GM13977 (cell line): ENCODE measurements at regions not wholly inside any gene's neighbourhood (a gene's known extent, or its start where the extent isn't known, plus 50 kb on each side); places are given as distances from the start of the nearest gene placed in this dataset.

ENCODE experiments used
- DNase-seq: peaks from one replicate; pipeline ENCODE4 v3.0.0; 2012; ENCODE audit warnings: low spot score
- CTCF ChIP-seq: IDR thresholded peaks from 2 replicates; pipeline ENCODE4 v1.5.1; 2012; ENCODE audit warnings: mild to moderate bottlenecking, control low read depth; ENCODE audit not compliant: insufficient read depth; ENCODE audit errors: extremely low read depth, missing control alignments
- in situ Hi-C: fragments of 300-500 bp; cut with MboI; formaldehyde crosslinking; loops from one replicate; pipeline ENCODE4 v1.12.0; 2022; ENCODE audit warnings: low sequenced_read_pairs, low pct_unique_long_range_greater_than_20kb, mixed read lengths, inconsistent platforms; ENCODE audit not compliant: unreplicated experiment

DNA sequence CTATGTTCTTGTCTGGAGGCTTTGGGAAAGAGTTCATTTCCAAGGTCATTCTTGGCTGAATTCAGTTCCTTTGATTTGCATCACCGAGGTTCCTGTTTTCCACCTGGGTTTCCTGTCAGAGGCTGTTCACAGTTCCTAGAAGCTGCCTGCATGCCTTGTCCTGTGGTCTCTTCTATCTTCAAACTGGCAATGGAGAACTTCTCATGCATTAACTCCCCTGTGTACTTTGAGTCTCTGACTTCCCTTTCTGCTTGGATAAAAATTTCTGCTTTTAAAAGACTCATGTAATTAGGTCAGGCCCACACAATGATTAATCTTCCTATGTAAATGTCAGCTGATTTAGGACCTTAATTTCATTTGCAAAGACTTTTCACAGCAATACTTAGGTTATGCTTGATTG, 499.3 kb upstream of the FANCL start:
- in situ Hi-C loops, result no loop called here
- no peak for DNase-seq
- TF ChIP-seq CTCF, result no peak

DNA sequence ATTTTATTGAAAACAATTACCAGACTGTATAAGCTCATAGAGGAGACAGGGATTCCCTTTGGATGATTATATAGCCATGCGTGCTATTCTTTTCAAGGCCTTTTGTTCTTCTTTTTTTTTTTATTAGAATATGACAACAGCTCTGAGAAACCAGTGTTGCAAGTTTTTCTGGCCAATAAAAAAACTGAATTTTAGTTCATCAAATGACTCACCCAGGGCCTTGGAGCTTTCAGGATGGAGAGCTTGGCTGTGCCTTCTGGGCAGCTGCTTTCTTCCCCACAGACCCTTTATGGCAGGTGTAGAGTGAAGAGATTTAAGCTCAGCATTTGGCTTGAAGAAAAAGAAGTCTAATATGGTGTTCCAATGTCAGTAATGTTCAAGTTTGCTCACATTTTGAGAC, 497.9 kb upstream of the FANCL start:
- no peak for DNase-seq
- in situ Hi-C loops, result no loop called here

DNA sequence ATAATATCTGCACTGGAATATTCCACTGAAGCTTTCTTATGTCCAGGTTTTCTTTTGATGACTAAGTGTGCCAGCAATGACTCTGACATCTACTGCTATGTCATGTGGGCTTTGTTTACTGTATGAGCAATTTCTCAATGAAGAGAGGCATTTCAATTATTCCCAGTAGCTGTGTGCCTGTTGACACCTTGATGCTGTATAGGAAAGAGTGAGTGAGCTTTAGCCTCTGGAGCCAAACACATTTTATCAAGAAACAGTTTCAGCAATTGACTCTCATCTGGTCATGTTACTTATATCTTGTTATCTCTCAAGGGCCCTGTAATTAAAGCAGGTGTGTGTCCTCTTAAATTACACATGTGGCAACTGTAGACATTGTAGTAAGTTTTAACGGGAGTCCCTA, 493.2 kb upstream of the FANCL start:
- no peak for TF ChIP-seq CTCF
- in situ Hi-C loops, result no loop called here
- DNase-seq, result no peak

More for the DNA sequence above, 497.9 kb upstream of the FANCL start:
- no peak for TF ChIP-seq CTCF

GRCh38 chr2:58732999-58733398, 491.9 kb upstream of the FANCL start:
- TF ChIP-seq CTCF, result no peak
- DNase-seq, result no peak
- in situ Hi-C loops, result no loop called here

DNA sequence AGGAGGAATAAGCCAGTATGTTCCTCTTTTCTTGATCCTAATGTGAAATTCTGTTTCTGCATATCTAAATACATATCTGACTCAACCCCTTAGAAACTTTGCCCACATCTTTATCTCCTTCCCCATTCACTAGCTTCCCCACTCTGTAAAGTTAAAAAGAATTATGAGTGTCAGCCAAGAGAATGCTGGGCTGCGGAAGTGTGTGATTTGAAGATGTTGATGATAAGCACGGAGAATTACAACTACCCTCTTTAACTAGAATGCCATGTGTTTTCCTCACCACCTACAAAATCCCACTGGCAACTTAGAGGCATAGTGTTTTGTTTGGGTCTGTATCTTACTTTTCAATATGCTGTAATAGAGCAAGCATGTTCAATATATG, 490.4 kb upstream of the FANCL start:
- no peak for DNase-seq
- no peak for TF ChIP-seq CTCF
- in situ Hi-C loops, result no loop called here

GRCh38 chr2:58730764-58731487, 489.8 kb upstream of the FANCL start:
- DNase-seq, result no peak
- TF ChIP-seq CTCF, result no peak
- in situ Hi-C loops, result no loop called here
